ENCODE measurements at regions not wholly inside any gene's neighbourhood (a gene's known extent, or its start where the extent isn't known, plus 50 kb on each side); places are given as distances from the start of the nearest gene placed in this dataset.

GRCh38 chr11:90803366-90803765 lies 580.5 kb upstream of the CHORDC1 start:
- intact Hi-C loops (cut with DNase I; ENCODE audit: low total_unique reads), result no loop called here
- H3K9me3 ChIP-seq, result no peaks in the 10 kb centered on the region
- no peaks in the 10 kb centered on the region for H3K36me3 ChIP-seq
- H3K4me3 ChIP-seq, result no peak overlapping the region
- no peaks in the 10 kb centered on the region for H3K4me1 ChIP-seq
- no peaks in the 10 kb centered on the region for H3K27me3 ChIP-seq
- TF ChIP-seq POLR2A (IDR thresholded peaks at IDR 0.05) (no peak), CTCF (IDR thresholded peaks at IDR 0.05) (no peak)
- DNase-seq, result no peak
- H3K27ac ChIP-seq, result no peak overlapping the region

- Histone ChIP-seq H3K27ac (no peak overlapping the region), H3K4me3 (no peak overlapping the region), H3K4me1 (no peaks in the 10 kb centered on the region), H3K9me3 (no peaks in the 10 kb centered on the region), H3K27me3 (no peaks in the 10 kb centered on the region), H3K36me3 (no peaks in the 10 kb centered on the region)
- intact Hi-C loops (cut with DNase I; ENCODE audit: low total_unique reads), result no loop called here
- DNase-seq, result no peak
- TF ChIP-seq POLR2A (IDR thresholded peaks at IDR 0.05), result no peak
- TF ChIP-seq CTCF (IDR thresholded peaks at IDR 0.05), result no peak
Measured at GRCh38 chr11:90798769-90799168, 575.9 kb upstream of the CHORDC1 start.

GRCh38 chr11:90795746-90796145 lies 572.9 kb upstream of the CHORDC1 start:
- no peak for DNase-seq
- H3K27ac ChIP-seq, result no peak overlapping the region
- no peaks in the 10 kb centered on the region for H3K4me1 ChIP-seq
- no peak for TF ChIP-seq CTCF (IDR thresholded peaks at IDR 0.05)
- no peak for TF ChIP-seq POLR2A (IDR thresholded peaks at IDR 0.05)
- H3K27me3 ChIP-seq, result no peaks in the 10 kb centered on the region
- H3K4me3 ChIP-seq, result no peak overlapping the region
- H3K36me3 ChIP-seq, result no peaks in the 10 kb centered on the region
- intact Hi-C loops (cut with DNase I; ENCODE audit: low total_unique reads), result no loop called here
- H3K9me3 ChIP-seq, result no peaks in the 10 kb centered on the region

GRCh38 chr11:90788961-90789360 lies 566.1 kb upstream of the CHORDC1 start:
- no peak for TF ChIP-seq CTCF (IDR thresholded peaks at IDR 0.05)
- TF ChIP-seq POLR2A (IDR thresholded peaks at IDR 0.05), result no peak
- Histone ChIP-seq H3K36me3 (no peaks in the 10 kb centered on the region), H3K4me1 (no peaks in the 10 kb centered on the region), H3K9me3 (peaks cover 0 to 4% of the 10 kb centered on the region in 2 donors), H3K4me3 (no peak overlapping the region), H3K27ac (no peak overlapping the region), H3K27me3 (no peaks in the 10 kb centered on the region)
- intact Hi-C loops (cut with DNase I; ENCODE audit: low total_unique reads), result no loop called here
- DNase-seq, result no peak

GRCh38 chr11:90784241-90784814 lies 561.5 kb upstream of the CHORDC1 start:
- Histone ChIP-seq H3K36me3 (no peaks in the 10 kb centered on the region), H3K4me3 (no peak overlapping the region), H3K27me3 (no peaks in the 10 kb centered on the region), H3K4me1 (no peaks in the 10 kb centered on the region), H3K9me3 (peaks cover 0 to 4% of the 10 kb centered on the region in 2 donors), H3K27ac (no peak overlapping the region)
- intact Hi-C loops (cut with DNase I; ENCODE audit: low total_unique reads), result no loop called here
- no peak for TF ChIP-seq CTCF (IDR thresholded peaks at IDR 0.05)
- TF ChIP-seq POLR2A (IDR thresholded peaks at IDR 0.05), result no peak
- no peak for DNase-seq
